OCI-LY3 (cell line): ENCODE measurements at regions not wholly inside any gene's neighbourhood (a gene's known extent, or its start where the extent isn't known, plus 50 kb on each side); places are given as distances from the start of the nearest gene placed in this dataset.

Experiments
- H2AFZ ChIP-seq: fragments of 200-600, 300-600 bp; shearing (Covaris generic); 2 replicates; pipeline ENCODE4 v1.6.0; 2014; ENCODE audit warnings: antibody characterized with exemption, low read depth, low read length
- H3K27ac ChIP-seq: fragments of 200-600, 300-600 bp; sonication (generic); 2 replicates; pipeline ENCODE4 v1.5.1; 2014; ENCODE audit warnings: mild to moderate bottlenecking, low read length, moderate library complexity, mixed read lengths
- H3K27me3 ChIP-seq: fragments of 200-600, 300-600 bp; sonication (generic); 2 replicates; pipeline ENCODE4 v1.6.1; 2014; ENCODE audit warnings: low read depth, low read length, mixed read lengths
- H3K36me3 ChIP-seq: fragments of 200-600, 300-600 bp; sonication (generic); replicated peaks from 2 replicates; pipeline ENCODE3; 2014; ENCODE audit warnings: low read depth, low read length, mixed read lengths
- H3K4me1 ChIP-seq: fragments of 300-600, 200-600 bp; sonication (generic); 2 replicates; pipeline ENCODE4 v1.6.1; 2014; ENCODE audit warnings: low read length, mixed read lengths
- H3K4me2 ChIP-seq: fragments of 200-600, 300-600 bp; sonication (generic); 2 replicates; pipeline ENCODE4 v1.6.1; 2014; ENCODE audit warnings: low read length, mixed read lengths
- H3K4me3 ChIP-seq: fragments of 300-600, 200-600 bp; sonication (generic); 2 replicates; pipeline ENCODE4 v1.5.1; 2014; ENCODE audit warnings: antibody characterized with exemption, mild to moderate bottlenecking, low read length, moderate library complexity
- H3K79me2 ChIP-seq: fragments of 300-600, 200-600 bp; shearing (Covaris generic); 2 replicates; pipeline ENCODE4 v1.6.1; 2014; ENCODE audit warnings: mild to moderate bottlenecking, low read length, mixed read lengths
- H3K9ac ChIP-seq: fragments of 300-600, 200-600 bp; shearing (Covaris generic); 2 replicates; pipeline ENCODE4 v1.6.0; 2014; ENCODE audit warnings: mild to moderate bottlenecking, low read length, moderate library complexity
- H3K9me3 ChIP-seq: fragments of 200-600, 300-600 bp; shearing (Covaris generic); 2 replicates; pipeline ENCODE4 v1.6.1; 2014; ENCODE audit warnings: low read length, mixed read lengths; ENCODE audit not compliant: insufficient read depth
- H4K20me1 ChIP-seq: fragments of 200-600, 300-600 bp; sonication (generic); 2 replicates; pipeline ENCODE4 v1.6.1; 2016; ENCODE audit warnings: low read length, mixed read lengths; ENCODE audit not compliant: insufficient read depth
- EZH2phosphoT487 ChIP-seq: fragments of 200-600 bp; shearing (Covaris generic); IDR thresholded peaks from 2 replicates; pipeline ENCODE4 v1.6.1; 2018; ENCODE audit warnings: antibody characterized with exemption, mixed run types, low read depth
- TF ChIP-seq, protein P1 (sequence below): fragments of 200-600, 300-600 bp; sonication (generic); IDR thresholded peaks from 2 replicates; pipeline ENCODE4 v1.5.1; 2014; ENCODE audit warnings: antibody characterized with exemption, low read length, low read depth

DNA sequence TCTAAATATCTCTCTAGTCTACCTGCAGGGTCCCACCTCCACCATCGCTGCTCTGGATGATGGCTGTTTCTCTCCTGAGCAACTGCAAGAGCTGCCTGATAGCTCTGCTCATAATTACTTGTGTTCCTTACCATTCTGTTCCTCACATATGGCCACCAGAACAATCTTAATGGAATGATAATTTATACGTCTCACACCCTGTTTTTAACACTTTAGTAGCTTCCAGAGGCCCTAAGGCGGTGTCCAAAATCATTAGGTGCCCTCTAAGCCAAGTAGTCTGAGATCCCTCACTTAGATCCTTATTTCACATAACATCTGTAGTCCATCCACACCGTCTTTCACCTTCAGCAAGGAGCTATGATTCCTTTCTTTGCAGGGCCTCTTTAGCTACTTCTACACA, 373.3 kb downstream of the GBE1 start:
- no peaks in the 10 kb centered on the region for H4K20me1 ChIP-seq
- H3K9ac ChIP-seq, result no peak overlapping the region
- no peak overlapping the region for H3K4me2 ChIP-seq
- H3K27me3 ChIP-seq, result no peaks in the 10 kb centered on the region
- H3K27ac ChIP-seq, result no peak overlapping the region
- TF ChIP-seq, protein P1, sequence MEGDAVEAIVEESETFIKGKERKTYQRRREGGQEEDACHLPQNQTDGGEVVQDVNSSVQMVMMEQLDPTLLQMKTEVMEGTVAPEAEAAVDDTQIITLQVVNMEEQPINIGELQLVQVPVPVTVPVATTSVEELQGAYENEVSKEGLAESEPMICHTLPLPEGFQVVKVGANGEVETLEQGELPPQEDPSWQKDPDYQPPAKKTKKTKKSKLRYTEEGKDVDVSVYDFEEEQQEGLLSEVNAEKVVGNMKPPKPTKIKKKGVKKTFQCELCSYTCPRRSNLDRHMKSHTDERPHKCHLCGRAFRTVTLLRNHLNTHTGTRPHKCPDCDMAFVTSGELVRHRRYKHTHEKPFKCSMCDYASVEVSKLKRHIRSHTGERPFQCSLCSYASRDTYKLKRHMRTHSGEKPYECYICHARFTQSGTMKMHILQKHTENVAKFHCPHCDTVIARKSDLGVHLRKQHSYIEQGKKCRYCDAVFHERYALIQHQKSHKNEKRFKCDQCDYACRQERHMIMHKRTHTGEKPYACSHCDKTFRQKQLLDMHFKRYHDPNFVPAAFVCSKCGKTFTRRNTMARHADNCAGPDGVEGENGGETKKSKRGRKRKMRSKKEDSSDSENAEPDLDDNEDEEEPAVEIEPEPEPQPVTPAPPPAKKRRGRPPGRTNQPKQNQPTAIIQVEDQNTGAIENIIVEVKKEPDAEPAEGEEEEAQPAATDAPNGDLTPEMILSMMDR, result no peak
- no peak for TF ChIP-seq EZH2phosphoT487
- H3K79me2 ChIP-seq, result no peaks in the 10 kb centered on the region
- H3K4me1 ChIP-seq, result no peaks in the 10 kb centered on the region
- no peak overlapping the region for H3K4me3 ChIP-seq
- H3K36me3 ChIP-seq, result no peaks in the 10 kb centered on the region
- H3K9me3 ChIP-seq, result no peaks in the 10 kb centered on the region
- H2AFZ ChIP-seq, result no peak overlapping the region

DNA sequence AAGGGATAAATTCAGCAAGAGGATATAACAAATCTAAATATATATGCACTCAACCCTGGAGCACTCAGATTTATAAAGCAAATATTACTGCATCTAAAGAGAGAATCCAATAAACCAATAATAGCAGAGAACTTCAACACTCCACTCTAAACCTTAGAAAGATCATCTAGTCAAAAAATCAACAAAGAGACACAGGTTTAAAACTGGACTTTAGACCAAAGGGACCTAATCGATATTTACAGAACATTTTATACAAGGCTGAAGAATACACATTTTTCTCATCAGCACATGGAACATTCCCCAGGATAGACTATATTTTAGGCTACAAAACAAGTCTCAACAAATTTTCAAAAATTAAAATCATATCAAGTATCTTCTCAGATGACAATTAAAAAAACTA, 379.0 kb downstream of the GBE1 start:
- Histone ChIP-seq H4K20me1 (no peaks in the 10 kb centered on the region), H3K27me3 (no peaks in the 10 kb centered on the region), H3K9me3 (no peaks in the 10 kb centered on the region), H3K36me3 (no peaks in the 10 kb centered on the region), H3K4me1 (no peaks in the 10 kb centered on the region), H2AFZ (no peak overlapping the region), H3K9ac (no peak overlapping the region), H3K4me2 (no peak overlapping the region), H3K79me2 (no peaks in the 10 kb centered on the region), H3K4me3 (no peak overlapping the region), H3K27ac (no peak overlapping the region)
- TF ChIP-seq, protein P1, result no peak
- no peak for TF ChIP-seq EZH2phosphoT487

DNA sequence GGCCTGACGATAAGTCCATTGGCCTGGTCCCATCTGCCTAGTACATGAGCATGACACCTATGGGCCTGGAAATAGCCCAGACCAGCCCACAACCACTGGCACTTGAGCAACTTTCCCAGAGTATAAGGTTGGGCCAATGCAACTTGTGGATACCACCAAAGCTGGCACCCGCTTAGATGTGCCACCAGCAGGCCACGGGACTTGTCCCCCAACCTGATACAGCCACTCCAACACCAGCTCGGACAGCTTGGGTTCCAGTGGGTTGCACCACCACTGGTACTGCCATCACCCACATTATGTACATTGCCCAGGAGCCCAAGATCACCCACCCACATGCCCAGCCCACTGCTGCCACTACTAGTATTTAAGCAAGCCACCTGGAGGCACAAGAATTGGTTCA, 381.2 kb downstream of the GBE1 start:
- H3K4me2 ChIP-seq, result no peak overlapping the region
- no peaks in the 10 kb centered on the region for H3K4me1 ChIP-seq
- H3K4me3 ChIP-seq, result no peak overlapping the region
- H3K36me3 ChIP-seq, result no peaks in the 10 kb centered on the region
- no peaks in the 10 kb centered on the region for H3K9me3 ChIP-seq
- H3K27me3 ChIP-seq, result no peaks in the 10 kb centered on the region
- TF ChIP-seq, protein P1, result no peak
- no peak for TF ChIP-seq EZH2phosphoT487
- H3K9ac ChIP-seq, result no peak overlapping the region
- no peaks in the 10 kb centered on the region for H4K20me1 ChIP-seq
- no peak overlapping the region for H2AFZ ChIP-seq
- H3K27ac ChIP-seq, result no peak overlapping the region
- no peaks in the 10 kb centered on the region for H3K79me2 ChIP-seq

DNA sequence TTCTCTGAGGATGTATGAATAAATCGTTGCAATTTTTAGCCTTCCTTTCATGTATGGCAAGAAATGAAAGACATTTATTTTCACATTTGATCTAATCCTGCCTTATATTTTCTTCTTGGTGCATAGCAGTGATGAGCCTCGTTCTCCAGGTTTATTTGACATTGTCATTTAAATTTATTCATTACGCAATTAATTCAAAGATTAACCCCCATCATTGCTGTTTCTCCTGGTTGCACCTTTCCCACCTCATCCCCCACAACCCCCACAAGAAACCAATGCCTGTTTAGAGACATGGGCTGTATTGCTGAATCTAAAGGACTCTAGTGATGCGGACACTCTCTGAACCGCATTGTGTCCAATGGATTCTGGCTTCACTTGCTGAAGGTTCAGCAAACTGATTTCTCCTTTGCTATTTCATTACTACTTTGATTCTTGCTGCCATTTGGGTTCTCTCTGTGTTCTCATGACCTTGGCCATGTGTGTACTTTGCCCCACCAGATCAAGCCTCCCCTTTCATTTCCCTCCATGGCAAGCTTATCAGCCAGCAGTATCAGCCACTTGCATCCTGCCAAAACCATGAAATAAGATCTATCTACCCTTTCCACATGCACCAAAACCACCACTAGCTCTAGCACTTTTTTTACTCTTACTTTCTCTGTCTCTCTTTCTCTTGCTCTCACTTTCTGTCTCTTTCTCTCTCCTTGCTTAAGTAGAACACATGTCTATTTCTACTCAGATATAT, 382.7 kb downstream of the GBE1 start:
- Histone ChIP-seq H3K9me3 (no peaks in the 10 kb centered on the region), H2AFZ (no peak overlapping the region), H3K9ac (no peak overlapping the region), H3K4me2 (no peak overlapping the region), H3K36me3 (no peaks in the 10 kb centered on the region), H3K4me3 (no peak overlapping the region), H4K20me1 (no peaks in the 10 kb centered on the region), H3K79me2 (no peaks in the 10 kb centered on the region), H3K27me3 (no peaks in the 10 kb centered on the region), H3K4me1 (no peaks in the 10 kb centered on the region), H3K27ac (no peak overlapping the region)
- TF ChIP-seq EZH2phosphoT487, result no peak
- TF ChIP-seq, protein P1, result no peak
